ENCODE measurements at regions not wholly inside any gene's neighbourhood (a gene's known extent, or its start where the extent isn't known, plus 50 kb on each side); places are given as distances from the start of the nearest gene placed in this dataset.

GRCh38 chr21:27082431-27083010, 115.6 kb upstream of the ADAMTS5 start:
- TF ChIP-seq CTCF (optimal IDR thresholded peaks at IDR 0.05 in 1 of 3, IDR thresholded peaks at IDR 0.05 in 1 of 3, conservative IDR thresholded peaks at IDR 0.05 in 1 of 3; ENCODE audit: extremely low read depth in 1 of 3, insufficient read depth in 2 of 3, low read length in 3 of 3) (no peak), EZH2 (IDR thresholded peaks at IDR 0.05; ENCODE audit: low read length) (no peak)
